ENCODE measurements at regions not wholly inside any gene's neighbourhood (a gene's known extent, or its start where the extent isn't known, plus 50 kb on each side); places are given as distances from the start of the nearest gene placed in this dataset.

- no peak for TF ChIP-seq POLR2A (IDR thresholded peaks at IDR 0.05; ENCODE audit: insufficient read depth in 1 of 2, low read depth in 2 of 2, low read length in 2 of 2)
- TF ChIP-seq CTCF (CRISPR knock-in tag; IDR thresholded peaks at IDR 0.05): no peak
- no peak for TF ChIP-seq ZNF18 (CRISPR knock-in tag; IDR thresholded peaks at IDR 0.05; ENCODE audit: insufficient replicate concordance)
- no peak for TF ChIP-seq RBAK (CRISPR knock-in tag; IDR thresholded peaks at IDR 0.05)
- TF ChIP-seq CREM (IDR thresholded peaks at IDR 0.05): no peak
- no peak for TF ChIP-seq CREM (CRISPR knock-in tag; IDR thresholded peaks at IDR 0.05)
- TF ChIP-seq ESRRA (CRISPR knock-in tag; IDR thresholded peaks at IDR 0.05; ENCODE audit: low read depth): no peak
- no peak for TF ChIP-seq DR1 (CRISPR knock-in tag; IDR thresholded peaks at IDR 0.05)
- no peak for TF ChIP-seq KLF12 (CRISPR knock-in tag; IDR thresholded peaks at IDR 0.05; ENCODE audit: borderline replicate concordance)
- no peak for TF ChIP-seq SP1 (IDR thresholded peaks at IDR 0.05)
- no peak for TF ChIP-seq SP1 (CRISPR knock-in tag; IDR thresholded peaks at IDR 0.05)
- no peak for TF ChIP-seq XBP1 (CRISPR knock-in tag; IDR thresholded peaks at IDR 0.05)
- no peak for TF ChIP-seq ZNF292 (CRISPR knock-in tag; IDR thresholded peaks at IDR 0.05; ENCODE audit: borderline replicate concordance, low read depth)
- no peak for TF ChIP-seq BHLHE40 (IDR thresholded peaks at IDR 0.05; ENCODE audit: low read length)
- TF ChIP-seq, protein P1, sequence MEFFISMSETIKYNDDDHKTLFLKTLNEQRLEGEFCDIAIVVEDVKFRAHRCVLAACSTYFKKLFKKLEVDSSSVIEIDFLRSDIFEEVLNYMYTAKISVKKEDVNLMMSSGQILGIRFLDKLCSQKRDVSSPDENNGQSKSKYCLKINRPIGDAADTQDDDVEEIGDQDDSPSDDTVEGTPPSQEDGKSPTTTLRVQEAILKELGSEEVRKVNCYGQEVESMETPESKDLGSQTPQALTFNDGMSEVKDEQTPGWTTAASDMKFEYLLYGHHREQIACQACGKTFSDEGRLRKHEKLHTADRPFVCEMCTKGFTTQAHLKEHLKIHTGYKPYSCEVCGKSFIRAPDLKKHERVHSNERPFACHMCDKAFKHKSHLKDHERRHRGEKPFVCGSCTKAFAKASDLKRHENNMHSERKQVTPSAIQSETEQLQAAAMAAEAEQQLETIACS (CRISPR knock-in tag; IDR thresholded peaks at IDR 0.05): no peak
Measured at GRCh38 chr1:182139496-182139895, 78.0 kb upstream of the ZNF648 start.
